WTC11 (cell line): ENCODE measurements at regions not wholly inside any gene's neighbourhood (a gene's known extent, or its start where the extent isn't known, plus 50 kb on each side); places are given as distances from the start of the nearest gene placed in this dataset.

Source experiments
- ATAC-seq: fragments of 200-7000 bp; cut with Tn5 transposase; 2 replicates; pipeline ENCODE4 v1.10.0; 2021; ENCODE audit warnings: mild to moderate bottlenecking, moderate library complexity
- CTCF ChIA-PET: fragments of 300-600 bp; sonication (Branson Sonifier 250); formaldehyde crosslinking; loops from one replicate; lab custom pipeline; 2021; ENCODE audit warnings: antibody characterized with exemption; lab: Charles Lee
- POLR2A ChIA-PET: fragments of 350-600 bp; sonication (Branson Sonifier 250); formaldehyde crosslinking; loops from one replicate; lab custom pipeline; 2021; ENCODE audit warnings: antibody characterized with exemption; lab: Charles Lee
- DNase-seq: peaks from one replicate; pipeline ENCODE4 v3.0.0; 2021; ENCODE audit warnings: low spot score
- H3K27ac Mint-ChIP-seq: 2 replicates; pipeline ENCODE4 v1.8.0; 2021; ENCODE audit warnings: mixed read lengths
- H3K27me3 Mint-ChIP-seq: 2 replicates; pipeline ENCODE4 v1.8.0; 2021; ENCODE audit warnings: low read depth, mild to moderate bottlenecking, moderate library complexity, mixed read lengths
- H3K36me3 Mint-ChIP-seq: 2 replicates; pipeline ENCODE4 v1.8.0; 2021; ENCODE audit warnings: mixed read lengths
- H3K4me1 Mint-ChIP-seq: 2 replicates; pipeline ENCODE4 v1.8.0; 2022; ENCODE audit warnings: mixed read lengths
- H3K4me3 Mint-ChIP-seq: 2 replicates; pipeline ENCODE4 v1.8.0; 2021; ENCODE audit warnings: mild to moderate bottlenecking, moderate library complexity, mixed read lengths
- H3K9me3 Mint-ChIP-seq: 2 replicates; pipeline ENCODE4 v1.8.0; 2021; ENCODE audit warnings: mixed read lengths
- ATF2 ChIP-seq: sonication (generic); formaldehyde crosslinking; IDR thresholded peaks from 2 replicates; pipeline ENCODE4 v1.8.1; 2022; ENCODE audit warnings: low read depth, missing genetic modification reagents, borderline replicate concordance
- ELF4 ChIP-seq: sonication (generic); formaldehyde crosslinking; IDR thresholded peaks from 2 replicates; pipeline ENCODE4 v1.8.1; 2022; ENCODE audit warnings: low read depth, mild to moderate bottlenecking, moderate library complexity, missing genetic modification reagents
- ERG ChIP-seq: fragments of 250-450 bp; sonication (Bioruptor Pico); IDR thresholded peaks from 2 replicates; pipeline ENCODE4 v1.8.0; 2021; ENCODE audit warnings: mild to moderate bottlenecking
- FOXP1 ChIP-seq: sonication (generic); formaldehyde crosslinking; IDR thresholded peaks from 2 replicates; pipeline ENCODE4 v1.8.0; 2022; ENCODE audit warnings: missing genetic modification reagents, mild to moderate bottlenecking, moderate library complexity, borderline replicate concordance
- HMGXB4 ChIP-seq: sonication (generic); formaldehyde crosslinking; IDR thresholded peaks from 2 replicates; pipeline ENCODE4 v1.8.1; 2023; ENCODE audit warnings: mild to moderate bottlenecking, moderate library complexity, missing genetic modification reagents
- JUN ChIP-seq: sonication (generic); formaldehyde crosslinking; IDR thresholded peaks from 2 replicates; pipeline ENCODE4 v1.8.0; 2023; ENCODE audit warnings: mild to moderate bottlenecking, missing genetic modification reagents
- MXD4 ChIP-seq: fragments of 250-450 bp; sonication (Bioruptor Pico); IDR thresholded peaks from 2 replicates; pipeline ENCODE4 v1.8.0; 2021; ENCODE audit warnings: mild to moderate bottlenecking, moderate library complexity, borderline replicate concordance
- NFE2L1 ChIP-seq: sonication (generic); formaldehyde crosslinking; IDR thresholded peaks from 2 replicates; pipeline ENCODE4 v1.8.1; 2023; ENCODE audit warnings: missing genetic modification reagents
- NR1H2 ChIP-seq: sonication (generic); formaldehyde crosslinking; IDR thresholded peaks from 2 replicates; pipeline ENCODE4 v1.9.0; 2021; ENCODE audit warnings: mild to moderate bottlenecking, moderate library complexity, missing genetic modification reagents
- NR2C2 ChIP-seq: sonication (generic); formaldehyde crosslinking; IDR thresholded peaks from 2 replicates; pipeline ENCODE4 v1.8.0; 2022; ENCODE audit warnings: mild to moderate bottlenecking, missing genetic modification reagents
- OVOL2 ChIP-seq: fragments of 250-450 bp; sonication (Bioruptor Pico); IDR thresholded peaks from 2 replicates; pipeline ENCODE4 v1.9.0; 2021; ENCODE audit warnings: mild to moderate bottlenecking, borderline replicate concordance
- PRDM15 ChIP-seq: sonication (generic); formaldehyde crosslinking; IDR thresholded peaks from 2 replicates; pipeline ENCODE4 v1.8.0; 2022; ENCODE audit warnings: missing genetic modification reagents
- TEAD1 ChIP-seq: sonication (generic); formaldehyde crosslinking; IDR thresholded peaks from 2 replicates; pipeline ENCODE4 v1.8.0; 2022; ENCODE audit warnings: mild to moderate bottlenecking, missing genetic modification reagents
- ZMAT4 ChIP-seq: fragments of 250-450 bp; sonication (Bioruptor Pico); IDR thresholded peaks from 2 replicates; pipeline ENCODE4 v1.9.0; 2021; ENCODE audit warnings: mild to moderate bottlenecking
- ZNF121 ChIP-seq: sonication (generic); formaldehyde crosslinking; IDR thresholded peaks from 2 replicates; pipeline ENCODE4 v1.8.0; 2023; ENCODE audit warnings: missing genetic modification reagents
- ZNF263 ChIP-seq: sonication (generic); formaldehyde crosslinking; IDR thresholded peaks from 2 replicates; pipeline ENCODE4 v1.8.1; 2022; ENCODE audit warnings: low read depth, mild to moderate bottlenecking, moderate library complexity, missing genetic modification reagents
- ZNF396 ChIP-seq: fragments of 250-450 bp; sonication (Bioruptor Pico); IDR thresholded peaks from 2 replicates; pipeline ENCODE4 v1.8.0; 2021; ENCODE audit warnings: mild to moderate bottlenecking, moderate library complexity, borderline replicate concordance
- ZNF423 ChIP-seq: fragments of 250-450 bp; sonication (Bioruptor Pico); IDR thresholded peaks from 2 replicates; pipeline ENCODE4 v2.1.2; 2022; ENCODE audit warnings: mild to moderate bottlenecking, moderate library complexity
- TF ChIP-seq, protein P1 (sequence below): fragments of 200-600 bp; IDR thresholded peaks from 2 replicates; pipeline ENCODE4 v1.8.0; 2022; ENCODE audit warnings: antibody characterized with exemption

- peaks cover 9% of the 10 kb centered on the region for H3K9me3 Mint-ChIP-seq
- no peak overlapping the region for H3K27ac Mint-ChIP-seq
- POLR2A ChIA-PET = no interaction called here
- no peak for DNase-seq
- CTCF ChIA-PET = no interaction called here
- ATAC-seq = no peak
- no peaks in the 10 kb centered on the region; the same call in 1 of the 2 replicates for H3K27me3 Mint-ChIP-seq
- H3K4me3 Mint-ChIP-seq = no peak overlapping the region
- peaks cover 11% of the 10 kb centered on the region for H3K36me3 Mint-ChIP-seq
- TF ChIP-seq NR1H2 (CRISPR knock-in tag) (no peak), ATF2 (CRISPR knock-in tag) (no peak), ERG (CRISPR knock-in tag) (no peak), ELF4 (CRISPR knock-in tag) (no peak), ZNF423 (CRISPR knock-in tag) (no peak), NR2C2 (CRISPR knock-in tag) (no peak), NFE2L1 (no peak), PRDM15 (CRISPR knock-in tag) (no peak), ZNF121 (no peak), TEAD1 (CRISPR knock-in tag) (no peak), ZNF396 (CRISPR knock-in tag) (no peak), OVOL2 (CRISPR knock-in tag) (no peak), ZMAT4 (CRISPR knock-in tag) (no peak), MXD4 (CRISPR knock-in tag) (no peak), HMGXB4 (CRISPR knock-in tag) (no peak), ZNF263 (no peak), FOXP1 (CRISPR knock-in tag) (no peak), JUN (CRISPR knock-in tag) (no peak)
- TF ChIP-seq, protein P1, sequence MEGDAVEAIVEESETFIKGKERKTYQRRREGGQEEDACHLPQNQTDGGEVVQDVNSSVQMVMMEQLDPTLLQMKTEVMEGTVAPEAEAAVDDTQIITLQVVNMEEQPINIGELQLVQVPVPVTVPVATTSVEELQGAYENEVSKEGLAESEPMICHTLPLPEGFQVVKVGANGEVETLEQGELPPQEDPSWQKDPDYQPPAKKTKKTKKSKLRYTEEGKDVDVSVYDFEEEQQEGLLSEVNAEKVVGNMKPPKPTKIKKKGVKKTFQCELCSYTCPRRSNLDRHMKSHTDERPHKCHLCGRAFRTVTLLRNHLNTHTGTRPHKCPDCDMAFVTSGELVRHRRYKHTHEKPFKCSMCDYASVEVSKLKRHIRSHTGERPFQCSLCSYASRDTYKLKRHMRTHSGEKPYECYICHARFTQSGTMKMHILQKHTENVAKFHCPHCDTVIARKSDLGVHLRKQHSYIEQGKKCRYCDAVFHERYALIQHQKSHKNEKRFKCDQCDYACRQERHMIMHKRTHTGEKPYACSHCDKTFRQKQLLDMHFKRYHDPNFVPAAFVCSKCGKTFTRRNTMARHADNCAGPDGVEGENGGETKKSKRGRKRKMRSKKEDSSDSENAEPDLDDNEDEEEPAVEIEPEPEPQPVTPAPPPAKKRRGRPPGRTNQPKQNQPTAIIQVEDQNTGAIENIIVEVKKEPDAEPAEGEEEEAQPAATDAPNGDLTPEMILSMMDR = no peak
- H3K4me1 Mint-ChIP-seq = peaks cover 11% of the 10 kb centered on the region
Observed at GRCh38 chr7:68314208-68314607, 1284.1 kb upstream of the AUTS2 start.
